ENCODE measurements at regions not wholly inside any gene's neighbourhood (a gene's known extent, or its start where the extent isn't known, plus 50 kb on each side); places are given as distances from the start of the nearest gene placed in this dataset.

DNA sequence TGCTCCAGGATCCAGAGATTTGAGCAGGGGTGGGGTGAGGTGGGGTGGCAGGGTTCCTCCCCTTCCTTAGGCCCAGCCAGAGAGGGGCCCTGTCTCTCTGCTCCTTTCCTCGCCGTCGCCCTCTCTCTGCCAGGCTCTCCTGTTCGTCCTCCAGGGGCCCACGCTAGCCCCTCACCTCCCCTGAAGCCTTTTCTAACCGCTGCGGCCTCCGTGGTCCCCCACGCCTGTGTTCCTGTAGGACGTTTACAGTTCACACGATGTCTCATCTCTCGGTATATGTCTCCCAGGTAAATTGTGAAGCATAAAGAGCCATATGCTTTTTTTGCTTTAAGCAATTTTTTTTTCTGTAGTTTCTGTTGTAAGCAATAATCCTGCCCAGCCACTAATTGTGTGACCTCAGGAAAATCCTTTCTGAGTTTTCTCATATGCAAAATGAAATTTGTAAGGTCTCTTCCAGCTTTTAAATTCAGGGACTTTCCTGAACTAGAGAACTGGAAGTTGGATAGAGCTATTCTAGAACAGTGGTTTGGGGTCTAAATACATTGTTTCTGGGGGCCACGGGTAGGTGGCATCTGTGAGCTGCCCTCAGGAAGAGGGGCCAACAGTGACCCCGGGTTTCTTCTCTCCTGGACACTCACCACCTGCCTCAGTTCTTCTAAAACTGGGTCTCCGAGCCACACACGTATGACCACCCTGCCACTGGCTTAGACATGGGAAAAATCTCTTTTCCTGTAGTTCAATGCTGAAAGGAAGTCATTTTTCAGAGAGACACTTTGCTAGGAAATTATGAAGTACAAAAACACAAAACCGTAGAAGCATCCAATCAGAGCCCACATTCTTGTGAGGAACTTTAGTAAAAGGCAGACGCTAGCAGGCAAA lies 50.2 kb upstream of the ZNF366 start (continued):
- TF ChIP-seq, protein P1, sequence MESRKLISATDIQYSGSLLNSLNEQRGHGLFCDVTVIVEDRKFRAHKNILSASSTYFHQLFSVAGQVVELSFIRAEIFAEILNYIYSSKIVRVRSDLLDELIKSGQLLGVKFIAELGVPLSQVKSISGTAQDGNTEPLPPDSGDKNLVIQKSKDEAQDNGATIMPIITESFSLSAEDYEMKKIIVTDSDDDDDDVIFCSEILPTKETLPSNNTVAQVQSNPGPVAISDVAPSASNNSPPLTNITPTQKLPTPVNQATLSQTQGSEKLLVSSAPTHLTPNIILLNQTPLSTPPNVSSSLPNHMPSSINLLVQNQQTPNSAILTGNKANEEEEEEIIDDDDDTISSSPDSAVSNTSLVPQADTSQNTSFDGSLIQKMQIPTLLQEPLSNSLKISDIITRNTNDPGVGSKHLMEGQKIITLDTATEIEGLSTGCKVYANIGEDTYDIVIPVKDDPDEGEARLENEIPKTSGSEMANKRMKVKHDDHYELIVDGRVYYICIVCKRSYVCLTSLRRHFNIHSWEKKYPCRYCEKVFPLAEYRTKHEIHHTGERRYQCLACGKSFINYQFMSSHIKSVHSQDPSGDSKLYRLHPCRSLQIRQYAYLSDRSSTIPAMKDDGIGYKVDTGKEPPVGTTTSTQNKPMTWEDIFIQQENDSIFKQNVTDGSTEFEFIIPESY (IDR thresholded peaks at IDR 0.05; ENCODE audit: borderline replicate concordance, low read depth): no peak
